ENCODE measurements at regions not wholly inside any gene's neighbourhood (a gene's known extent, or its start where the extent isn't known, plus 50 kb on each side); places are given as distances from the start of the nearest gene placed in this dataset.

DNA sequence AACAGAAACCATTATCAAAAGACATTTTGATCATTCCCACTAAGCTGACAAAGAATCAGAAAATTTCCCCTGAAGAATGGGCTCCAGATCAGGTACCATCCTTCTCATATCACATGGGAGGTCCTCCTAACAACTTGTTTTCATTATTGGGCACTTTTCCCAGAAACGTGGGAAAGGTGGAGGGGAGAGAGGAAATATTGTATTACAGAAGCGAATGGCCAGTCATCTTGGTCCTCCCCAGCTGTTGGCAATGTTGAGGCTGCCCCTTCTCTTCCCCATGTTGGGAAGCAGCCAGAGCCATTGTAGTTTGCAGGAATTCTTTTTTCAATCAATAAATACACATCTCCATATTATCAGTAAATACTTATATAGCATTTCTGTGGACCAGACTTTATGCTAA is 126.2 kb upstream of the ZNF608 start (continued):
- TF ChIP-seq EGR1 (IDR thresholded peaks at IDR 0.05; ENCODE audit: low read depth in 2 of 2) = no peak

DNA sequence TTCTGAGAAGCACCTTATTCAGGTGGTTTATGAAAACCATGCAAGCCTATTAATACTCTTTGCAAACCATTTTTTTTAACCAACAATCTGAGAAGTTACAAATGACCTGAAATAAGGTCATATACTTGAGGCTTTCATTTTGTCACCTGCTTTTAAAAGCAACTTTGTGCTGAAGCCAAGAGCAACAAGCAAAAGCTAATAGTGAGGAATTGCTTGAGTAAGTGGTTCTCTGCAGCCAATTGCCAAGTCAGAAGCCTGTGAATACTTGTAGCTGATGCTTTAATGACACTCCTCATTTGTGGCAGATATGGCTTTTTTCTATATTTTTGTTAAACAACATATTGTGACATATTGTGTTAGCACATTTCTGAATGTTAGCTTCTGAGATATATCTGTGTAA is 126.7 kb upstream of the ZNF608 start:
- H3K27me3 ChIP-seq (ENCODE audit: control insufficient read depth in 4 of 4, insufficient read depth in 4 of 4, low read length in 3 of 4) = no peaks in the 10 kb centered on the region
- H3K36me3 ChIP-seq (ENCODE audit: control insufficient read depth in 4 of 4, insufficient read depth in 3 of 4, low read depth in 1 of 4, low read length in 3 of 4) = no peaks in the 10 kb centered on the region
- no peak for DNase-seq (ENCODE audit: low spot score)
- H3K27ac ChIP-seq (ENCODE audit: low read depth in 1 of 2, low read length in 2 of 2) = no peak overlapping the region
- no peaks in the 10 kb centered on the region for H3K4me1 ChIP-seq (ENCODE audit: control insufficient read depth in 4 of 4, insufficient read depth in 4 of 4, low read length in 3 of 4)
- TF ChIP-seq JUND (IDR thresholded peaks at IDR 0.05) (no peak), EGR1 (IDR thresholded peaks at IDR 0.05; ENCODE audit: low read depth in 2 of 2) (no peak), RAD21 (IDR thresholded peaks at IDR 0.05) (no peak), RXRA (IDR thresholded peaks at IDR 0.05) (no peak), NR2F2 (IDR thresholded peaks at IDR 0.05) (no peak)
- no peak overlapping the region for H3K9ac ChIP-seq (ENCODE audit: low read depth in 1 of 2, low read length in 2 of 2)
- no peak overlapping the region for H3K4me3 ChIP-seq (ENCODE audit: low read depth in 1 of 3, low read length in 3 of 3)
- H3K9me3 ChIP-seq (ENCODE audit: control insufficient read depth in 4 of 4, low read length in 3 of 4) = no peaks in the 10 kb centered on the region

DNA sequence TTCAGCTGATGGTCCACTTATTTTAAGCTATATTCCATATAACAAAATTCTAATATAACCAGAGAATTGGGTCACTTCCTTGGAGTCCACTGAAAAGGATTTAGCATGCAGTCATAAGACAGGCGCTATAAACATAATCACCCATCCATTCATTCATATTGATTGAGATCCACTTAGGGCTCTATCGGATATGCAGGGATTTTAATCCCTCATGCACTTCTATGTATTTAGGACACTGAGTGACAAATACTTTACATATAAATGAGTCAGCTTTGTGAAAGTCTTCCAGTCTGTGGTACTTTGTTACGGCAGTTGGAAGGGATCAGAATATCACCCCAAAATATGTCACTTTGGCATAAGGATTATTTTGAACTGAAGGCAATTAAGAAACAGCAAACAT is 127.3 kb upstream of the ZNF608 start:
- TF ChIP-seq, protein P1, sequence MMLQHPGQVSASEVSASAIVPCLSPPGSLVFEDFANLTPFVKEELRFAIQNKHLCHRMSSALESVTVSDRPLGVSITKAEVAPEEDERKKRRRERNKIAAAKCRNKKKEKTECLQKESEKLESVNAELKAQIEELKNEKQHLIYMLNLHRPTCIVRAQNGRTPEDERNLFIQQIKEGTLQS (IDR thresholded peaks at IDR 0.05) = no peak
- TF ChIP-seq JUND (IDR thresholded peaks at IDR 0.05) (no peak), TAF1 (conservative IDR thresholded peaks at IDR 0.05) (no peak), GABPA (IDR thresholded peaks at IDR 0.05 in 1 of 2, conservative IDR thresholded peaks at IDR 0.05 in 1 of 2) (no peak), YY1 (IDR thresholded peaks at IDR 0.05) (no peak), EGR1 (IDR thresholded peaks at IDR 0.05; ENCODE audit: low read depth in 2 of 2) (no peak), HNF4A (conservative IDR thresholded peaks at IDR 0.05) (no peak), SP1 (IDR thresholded peaks at IDR 0.05) (no peak), FOXA2 (IDR thresholded peaks at IDR 0.05) (no peak)
- TF ChIP-seq, protein P2, sequence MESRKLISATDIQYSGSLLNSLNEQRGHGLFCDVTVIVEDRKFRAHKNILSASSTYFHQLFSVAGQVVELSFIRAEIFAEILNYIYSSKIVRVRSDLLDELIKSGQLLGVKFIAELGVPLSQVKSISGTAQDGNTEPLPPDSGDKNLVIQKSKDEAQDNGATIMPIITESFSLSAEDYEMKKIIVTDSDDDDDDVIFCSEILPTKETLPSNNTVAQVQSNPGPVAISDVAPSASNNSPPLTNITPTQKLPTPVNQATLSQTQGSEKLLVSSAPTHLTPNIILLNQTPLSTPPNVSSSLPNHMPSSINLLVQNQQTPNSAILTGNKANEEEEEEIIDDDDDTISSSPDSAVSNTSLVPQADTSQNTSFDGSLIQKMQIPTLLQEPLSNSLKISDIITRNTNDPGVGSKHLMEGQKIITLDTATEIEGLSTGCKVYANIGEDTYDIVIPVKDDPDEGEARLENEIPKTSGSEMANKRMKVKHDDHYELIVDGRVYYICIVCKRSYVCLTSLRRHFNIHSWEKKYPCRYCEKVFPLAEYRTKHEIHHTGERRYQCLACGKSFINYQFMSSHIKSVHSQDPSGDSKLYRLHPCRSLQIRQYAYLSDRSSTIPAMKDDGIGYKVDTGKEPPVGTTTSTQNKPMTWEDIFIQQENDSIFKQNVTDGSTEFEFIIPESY (IDR thresholded peaks at IDR 0.05) = no peak

DNA sequence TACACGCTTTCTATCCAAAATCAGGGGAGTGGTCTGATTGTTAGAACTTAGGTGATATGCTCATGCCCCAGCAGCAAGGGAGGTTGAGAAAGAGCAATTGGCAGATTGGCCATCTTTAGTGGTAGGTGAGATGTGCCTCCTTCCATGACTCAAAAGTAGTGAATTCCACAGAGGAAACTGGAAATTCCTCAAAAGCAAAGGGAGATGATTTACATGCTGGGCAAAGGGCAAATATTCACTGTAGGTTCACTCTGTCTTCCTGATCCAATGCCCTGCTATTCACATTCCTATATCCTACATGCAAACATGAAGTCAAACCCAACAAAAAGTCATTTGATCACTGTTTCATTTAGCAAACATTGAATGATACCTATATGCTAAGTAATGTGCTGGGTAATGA is 130.1 kb upstream of the ZNF608 start:
- Histone ChIP-seq H3K9ac (ENCODE audit: low read depth in 1 of 2, low read length in 2 of 2) (no peak overlapping the region), H3K36me3 (ENCODE audit: control insufficient read depth in 4 of 4, insufficient read depth in 3 of 4, low read depth in 1 of 4, low read length in 3 of 4) (no peaks in the 10 kb centered on the region), H3K4me3 (ENCODE audit: low read depth in 1 of 3, low read length in 3 of 3) (no peak overlapping the region), H3K27ac (ENCODE audit: low read depth in 1 of 2, low read length in 2 of 2) (no peak overlapping the region), H3K9me3 (ENCODE audit: control insufficient read depth in 4 of 4, low read length in 3 of 4) (no peaks in the 10 kb centered on the region), H3K4me1 (ENCODE audit: control insufficient read depth in 4 of 4, insufficient read depth in 4 of 4, low read length in 3 of 4) (no peaks in the 10 kb centered on the region), H3K27me3 (ENCODE audit: control insufficient read depth in 4 of 4, insufficient read depth in 4 of 4, low read length in 3 of 4) (no peaks in the 10 kb centered on the region)
- 100% methylated on average over 1 of the region's 1 CpG for WGBS
- no peak for DNase-seq (ENCODE audit: low spot score)
- TF ChIP-seq YY1 (IDR thresholded peaks at IDR 0.05) = no peak
- TF ChIP-seq EGR1 (IDR thresholded peaks at IDR 0.05; ENCODE audit: low read depth in 2 of 2) = no peak
- TF ChIP-seq JUND (IDR thresholded peaks at IDR 0.05) = no peak
- no peak for TF ChIP-seq SP1 (IDR thresholded peaks at IDR 0.05)
- TF ChIP-seq HNF4G (IDR thresholded peaks at IDR 0.05) = no peak
- no peak for TF ChIP-seq FOXA2 (IDR thresholded peaks at IDR 0.05)
- TF ChIP-seq, protein P2 (IDR thresholded peaks at IDR 0.05) = no peak

More for the DNA sequence above, 127.3 kb upstream of the ZNF608 start:
- no peaks in the 10 kb centered on the region for H3K9me3 ChIP-seq (ENCODE audit: control insufficient read depth in 4 of 4, low read length in 3 of 4)
- no peak overlapping the region for H3K9ac ChIP-seq (ENCODE audit: low read depth in 1 of 2, low read length in 2 of 2)
- 97% methylated on average over 3 of the region's 3 CpGs for whole genome bisulfite sequencing
- no peaks in the 10 kb centered on the region for H3K27me3 ChIP-seq (ENCODE audit: control insufficient read depth in 4 of 4, insufficient read depth in 4 of 4, low read length in 3 of 4)
- H3K36me3 ChIP-seq (ENCODE audit: control insufficient read depth in 4 of 4, insufficient read depth in 3 of 4, low read depth in 1 of 4, low read length in 3 of 4) = no peaks in the 10 kb centered on the region
- no peak overlapping the region for H3K4me3 ChIP-seq (ENCODE audit: low read depth in 1 of 3, low read length in 3 of 3)
- no peak for DNase-seq (ENCODE audit: low spot score)
- H3K27ac ChIP-seq (ENCODE audit: low read depth in 1 of 2, low read length in 2 of 2) = no peak overlapping the region
- H3K4me1 ChIP-seq (ENCODE audit: control insufficient read depth in 4 of 4, insufficient read depth in 4 of 4, low read length in 3 of 4) = no peaks in the 10 kb centered on the region

Data from liver (tissue), 7 donors.